Peyer's patch (tissue), 4 donors: ENCODE measurements at regions not wholly inside any gene's neighbourhood (a gene's known extent, or its start where the extent isn't known, plus 50 kb on each side); places are given as distances from the start of the nearest gene placed in this dataset.

ENCODE experiments used
- DNase-seq, 3 donors: peaks; one replicate each; pipeline ENCODE4 v3.0.0-alpha.2; 2017 to 2019
- H3K27ac ChIP-seq, 4 donors: fragments of 200-600 bp; sonication (generic); one replicate each; pipeline ENCODE4 v1.5.1; 2016 to 2019
- H3K27me3 ChIP-seq, 2 donors: fragments of 200-600 bp; sonication (generic); one replicate each; pipeline ENCODE4 v1.5.1; 2019
- H3K36me3 ChIP-seq, 3 donors: fragments of 200-600 bp; sonication (generic); one replicate each; pipeline ENCODE4 v1.5.1; 2016 to 2019
- H3K4me1 ChIP-seq, 4 donors: fragments of 200-600 bp; sonication (generic); one replicate each; pipeline ENCODE4 v1.5.1; 2016 to 2019
- H3K4me3 ChIP-seq, 4 donors: fragments of 200-600 bp; sonication (generic); 1 replicate in 3 of 4; 2 replicates in 1 of 4; pipeline ENCODE4 v1.5.1; 2016 to 2019; ENCODE audit warnings: mild to moderate bottlenecking in 1 of 4
- H3K9me3 ChIP-seq, 4 donors: fragments of 200-600 bp; sonication (generic); one replicate each; pipeline ENCODE4 v1.5.1; 2016 to 2019; ENCODE audit warnings: mild to moderate bottlenecking in 1 of 4
- POLR2A ChIP-seq, 2 donors: fragments of 450-650 bp; IDR thresholded peaks; one replicate each; pipeline ENCODE4 v1.5.1; 2017; ENCODE audit warnings: antibody characterized with exemption in 2 of 2, mild to moderate bottlenecking in 2 of 2, moderate library complexity in 2 of 2
- TF ChIP-seq, protein P1 (sequence below), 6 experiments: fragments of 450-650 bp in 4 of 6; fragments of 200-600 bp in 2 of 6; sonication (generic) in 1 of 6; IDR thresholded peaks; one replicate each; pipeline ENCODE4 v1.5.1; 2017 to 2019; ENCODE audit warnings: antibody characterized with exemption in 6 of 6, mild to moderate bottlenecking in 3 of 6, moderate library complexity in 1 of 6

GRCh38 chr6:167665698-167666330, 160.9 kb upstream of the AFDN start:
- TF ChIP-seq POLR2A (IDR thresholded peaks at IDR 0.05): no peak
- TF ChIP-seq, protein P1, sequence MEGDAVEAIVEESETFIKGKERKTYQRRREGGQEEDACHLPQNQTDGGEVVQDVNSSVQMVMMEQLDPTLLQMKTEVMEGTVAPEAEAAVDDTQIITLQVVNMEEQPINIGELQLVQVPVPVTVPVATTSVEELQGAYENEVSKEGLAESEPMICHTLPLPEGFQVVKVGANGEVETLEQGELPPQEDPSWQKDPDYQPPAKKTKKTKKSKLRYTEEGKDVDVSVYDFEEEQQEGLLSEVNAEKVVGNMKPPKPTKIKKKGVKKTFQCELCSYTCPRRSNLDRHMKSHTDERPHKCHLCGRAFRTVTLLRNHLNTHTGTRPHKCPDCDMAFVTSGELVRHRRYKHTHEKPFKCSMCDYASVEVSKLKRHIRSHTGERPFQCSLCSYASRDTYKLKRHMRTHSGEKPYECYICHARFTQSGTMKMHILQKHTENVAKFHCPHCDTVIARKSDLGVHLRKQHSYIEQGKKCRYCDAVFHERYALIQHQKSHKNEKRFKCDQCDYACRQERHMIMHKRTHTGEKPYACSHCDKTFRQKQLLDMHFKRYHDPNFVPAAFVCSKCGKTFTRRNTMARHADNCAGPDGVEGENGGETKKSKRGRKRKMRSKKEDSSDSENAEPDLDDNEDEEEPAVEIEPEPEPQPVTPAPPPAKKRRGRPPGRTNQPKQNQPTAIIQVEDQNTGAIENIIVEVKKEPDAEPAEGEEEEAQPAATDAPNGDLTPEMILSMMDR (IDR thresholded peaks at IDR 0.05): no peak
- Histone ChIP-seq H3K27ac (no peak overlapping the region), H3K9me3 (no peaks in the 10 kb centered on the region), H3K36me3 (no peaks in the 10 kb centered on the region), H3K27me3 (no peaks in the 10 kb centered on the region), H3K4me1 (peaks cover 0 to 5% (median 0%) of the 10 kb centered on the region in 4 donors), H3K4me3 (no peak overlapping the region)
- peak in 1 of 3 donors; percentile 31 for DNase-seq

DNA sequence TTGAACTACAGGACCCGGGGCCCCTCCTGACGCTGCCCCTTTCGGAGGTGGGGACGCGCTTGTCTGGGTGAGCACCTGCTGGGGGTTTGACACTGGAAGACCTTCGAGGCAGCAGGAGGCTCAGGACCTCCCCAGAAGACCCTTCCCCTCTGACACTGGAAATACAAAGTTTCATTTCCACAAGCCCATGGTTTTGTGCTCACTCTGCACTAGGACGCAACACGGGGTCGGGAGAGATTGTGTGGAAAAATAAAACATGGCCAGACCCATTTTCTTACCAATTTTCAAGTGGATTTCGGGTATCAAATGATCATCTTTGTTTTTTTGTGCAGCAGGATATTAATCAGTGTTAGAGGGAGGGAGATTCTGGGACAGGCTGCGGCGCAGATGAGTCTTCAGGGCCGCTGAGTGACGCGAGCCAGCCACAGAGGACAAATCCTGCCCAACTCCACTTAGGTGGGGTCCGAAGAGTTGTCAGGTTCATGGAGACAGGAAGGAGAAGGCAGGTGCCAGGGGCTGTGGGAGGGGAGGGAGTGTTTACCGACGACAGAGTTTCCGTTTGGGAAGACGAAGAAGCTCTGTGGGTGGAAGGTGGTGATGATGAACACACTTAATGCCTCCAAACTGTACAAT, 160.0 kb upstream of the AFDN start:
- TF ChIP-seq POLR2A (IDR thresholded peaks at IDR 0.05): no peak
- TF ChIP-seq, protein P1 (IDR thresholded peaks at IDR 0.05): no peak
- Histone ChIP-seq H3K9me3 (no peaks in the 10 kb centered on the region), H3K27ac (no peak overlapping the region), H3K4me1 (peaks cover 0 to 5% (median 0%) of the 10 kb centered on the region in 4 donors), H3K27me3 (no peaks in the 10 kb centered on the region), H3K4me3 (no peak overlapping the region), H3K36me3 (no peaks in the 10 kb centered on the region)
- peak in 1 of 3 donors; percentile 20 for DNase-seq

GRCh38 chr6:167667204-167668018, 159.3 kb upstream of the AFDN start:
- Histone ChIP-seq H3K36me3 (no peaks in the 10 kb centered on the region), H3K4me1 (peaks cover 0 to 5% (median 0%) of the 10 kb centered on the region in 4 donors), H3K27me3 (no peaks in the 10 kb centered on the region), H3K9me3 (no peaks in the 10 kb centered on the region), H3K27ac (peak overlapping the region in 2 of 4 donors; percentile 12 to 13), H3K4me3 (no peak overlapping the region)
- TF ChIP-seq, protein P1 (IDR thresholded peaks at IDR 0.05): no peak
- no peak for TF ChIP-seq POLR2A (IDR thresholded peaks at IDR 0.05)
- peak in 1 of 3 donors; percentile 48 for DNase-seq

DNA sequence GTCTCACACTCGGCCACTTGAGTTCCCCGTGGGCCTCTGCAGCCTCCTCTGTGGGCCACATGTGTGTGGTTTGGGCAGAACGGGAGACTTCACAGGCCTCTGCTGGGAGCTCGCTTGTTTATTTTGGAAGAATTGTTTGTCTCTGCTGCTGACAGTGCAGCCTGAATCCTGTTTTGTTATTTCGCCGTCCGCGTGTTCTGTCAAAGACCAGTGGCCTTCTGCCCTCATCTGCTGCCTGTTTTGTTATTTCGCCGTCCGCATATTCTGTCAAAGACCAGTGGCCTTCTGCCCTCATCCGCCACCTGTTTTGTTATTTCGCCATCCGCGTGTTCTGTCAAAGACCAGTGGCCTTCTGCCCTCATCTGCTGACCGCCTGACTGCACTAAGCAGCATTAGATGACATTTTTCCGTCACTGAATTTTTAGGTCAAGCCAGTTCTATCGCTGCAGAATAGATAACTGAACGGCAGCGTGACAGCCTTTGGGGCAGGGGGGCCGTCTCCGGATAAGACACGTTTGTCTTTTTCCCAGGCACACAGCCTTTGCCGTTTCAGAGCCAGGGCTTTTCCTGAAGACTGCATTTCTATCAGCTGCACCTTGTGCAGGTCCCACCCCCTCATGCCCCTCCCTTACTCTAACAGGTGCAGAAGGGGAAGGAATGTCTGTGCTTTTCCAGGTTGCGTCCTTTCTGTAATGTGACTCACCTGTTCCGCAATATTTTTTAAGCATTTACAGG, 158.5 kb upstream of the AFDN start:
- no peaks in the 10 kb centered on the region for H3K36me3 ChIP-seq
- H3K27me3 ChIP-seq: no peaks in the 10 kb centered on the region
- no peaks in the 10 kb centered on the region for H3K9me3 ChIP-seq
- H3K27ac ChIP-seq: peak overlapping the region in 2 of 4 donors; percentile 12 to 13
- H3K4me3 ChIP-seq: no peak overlapping the region
- H3K4me1 ChIP-seq: peaks cover 0 to 5% (median 0%) of the 10 kb centered on the region in 4 donors
- TF ChIP-seq, protein P1 (IDR thresholded peaks at IDR 0.05): no peak
- no peak for TF ChIP-seq POLR2A (IDR thresholded peaks at IDR 0.05)
- DNase-seq: peak in 1 of 3 donors; percentile 48
